Retinal pigment epithelial cell (primary cell): ENCODE measurements at regions not wholly inside any gene's neighbourhood (a gene's known extent, or its start where the extent isn't known, plus 50 kb on each side); places are given as distances from the start of the nearest gene placed in this dataset.

Experiments
- DNase-seq: peaks from one replicate; pipeline ENCODE4 v3.0.0-alpha.2; 2010; ENCODE audit warnings: low read depth
- H3K4me3 ChIP-seq: 2 replicates; pipeline ENCODE4 v1.5.1; 2011; ENCODE audit warnings: mild to moderate bottlenecking, low read length, control low read depth, moderate library complexity
- TF ChIP-seq, protein P1 (sequence below): conservative IDR thresholded peaks from 2 replicates; pipeline ENCODE4 v1.5.1; 2011; ENCODE audit warnings: low read depth, low read length, control low read depth, inconsistent platforms

DNA sequence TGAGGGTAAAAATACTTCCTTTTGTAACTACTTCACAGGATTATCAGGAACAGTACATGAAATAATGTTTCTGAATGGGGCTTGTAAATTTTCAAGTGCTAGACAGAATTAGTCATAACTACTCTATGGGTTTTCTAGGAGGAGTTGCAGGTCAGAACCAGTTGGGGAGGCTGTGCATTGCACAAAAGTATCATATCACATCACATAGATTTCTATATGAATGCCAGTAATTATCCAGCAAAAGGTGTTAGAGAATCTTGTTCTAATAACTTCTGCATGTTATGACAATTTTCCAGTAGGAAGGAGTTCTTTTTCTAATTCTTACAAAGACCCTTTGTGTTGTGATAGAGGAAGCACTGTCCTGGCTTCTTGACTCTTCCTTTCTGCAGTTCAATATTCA is 551.6 kb downstream of the COL12A1 start:
- TF ChIP-seq, protein P1, sequence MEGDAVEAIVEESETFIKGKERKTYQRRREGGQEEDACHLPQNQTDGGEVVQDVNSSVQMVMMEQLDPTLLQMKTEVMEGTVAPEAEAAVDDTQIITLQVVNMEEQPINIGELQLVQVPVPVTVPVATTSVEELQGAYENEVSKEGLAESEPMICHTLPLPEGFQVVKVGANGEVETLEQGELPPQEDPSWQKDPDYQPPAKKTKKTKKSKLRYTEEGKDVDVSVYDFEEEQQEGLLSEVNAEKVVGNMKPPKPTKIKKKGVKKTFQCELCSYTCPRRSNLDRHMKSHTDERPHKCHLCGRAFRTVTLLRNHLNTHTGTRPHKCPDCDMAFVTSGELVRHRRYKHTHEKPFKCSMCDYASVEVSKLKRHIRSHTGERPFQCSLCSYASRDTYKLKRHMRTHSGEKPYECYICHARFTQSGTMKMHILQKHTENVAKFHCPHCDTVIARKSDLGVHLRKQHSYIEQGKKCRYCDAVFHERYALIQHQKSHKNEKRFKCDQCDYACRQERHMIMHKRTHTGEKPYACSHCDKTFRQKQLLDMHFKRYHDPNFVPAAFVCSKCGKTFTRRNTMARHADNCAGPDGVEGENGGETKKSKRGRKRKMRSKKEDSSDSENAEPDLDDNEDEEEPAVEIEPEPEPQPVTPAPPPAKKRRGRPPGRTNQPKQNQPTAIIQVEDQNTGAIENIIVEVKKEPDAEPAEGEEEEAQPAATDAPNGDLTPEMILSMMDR: no peak
- DNase-seq: no peak
- H3K4me3 ChIP-seq: no peak overlapping the region

DNA sequence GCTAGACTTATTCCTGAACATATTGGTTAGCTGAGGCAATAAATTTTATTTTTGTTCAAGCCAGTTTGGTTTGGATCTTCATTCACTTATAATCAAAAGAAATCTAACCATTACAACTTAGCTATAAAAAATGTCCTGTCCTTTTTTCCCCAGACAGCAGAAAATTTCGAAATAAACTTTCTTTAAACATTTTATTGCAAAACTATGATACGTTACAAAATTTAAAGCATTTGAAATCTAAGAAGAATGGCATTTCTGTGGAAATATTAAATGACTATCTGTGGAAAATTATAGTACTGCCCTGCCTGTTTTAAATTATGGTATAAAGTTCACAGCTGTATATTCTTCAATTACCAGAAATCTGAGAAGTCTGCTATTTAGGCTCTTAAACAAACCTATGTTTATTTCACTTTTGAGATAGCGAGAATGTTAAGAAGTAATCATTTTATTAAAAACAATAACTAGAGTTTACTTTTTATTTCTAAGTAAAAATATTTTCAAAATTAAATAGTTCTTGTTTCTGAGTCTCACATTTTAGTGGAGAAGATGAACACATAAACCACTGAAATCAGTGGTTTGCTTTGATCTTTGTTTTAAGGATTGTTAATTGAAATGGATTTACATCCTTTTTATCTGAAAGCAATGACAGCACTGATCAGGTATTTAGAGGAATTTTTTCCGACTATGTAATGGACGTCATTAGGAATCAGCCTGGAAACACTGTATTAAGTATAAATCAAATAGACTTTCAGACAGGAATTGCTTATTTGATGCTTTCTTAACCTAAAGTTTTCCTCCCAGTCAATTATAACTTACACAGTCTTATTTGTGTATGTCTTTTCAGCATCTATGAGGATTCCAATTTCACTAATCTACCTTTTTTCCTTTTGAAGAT is 553.7 kb downstream of the COL12A1 start:
- no peak for DNase-seq
- TF ChIP-seq, protein P1: no peak
- H3K4me3 ChIP-seq: no peak overlapping the region

DNA sequence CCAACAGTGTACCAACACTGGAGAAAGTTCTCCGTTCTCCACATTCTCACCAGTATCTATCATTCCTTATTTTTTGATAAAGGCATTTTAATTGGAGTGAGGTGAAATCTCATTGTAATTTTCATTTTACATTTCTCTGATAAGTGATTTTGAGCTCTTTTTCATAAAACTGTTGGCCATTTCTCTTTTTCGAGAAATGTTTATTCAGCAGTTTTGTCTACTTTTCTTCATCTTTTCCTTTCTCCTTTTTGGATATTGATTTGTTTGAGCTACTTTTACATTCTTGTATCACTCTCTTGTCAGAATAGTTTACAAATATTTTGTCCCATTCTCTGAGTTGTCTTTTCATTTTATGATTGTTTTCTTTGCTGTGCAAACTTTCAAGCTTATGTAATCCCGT is 555.2 kb downstream of the COL12A1 start:
- DNase-seq: no peak
- TF ChIP-seq, protein P1: no peak
- H3K4me3 ChIP-seq: no peak overlapping the region

DNA sequence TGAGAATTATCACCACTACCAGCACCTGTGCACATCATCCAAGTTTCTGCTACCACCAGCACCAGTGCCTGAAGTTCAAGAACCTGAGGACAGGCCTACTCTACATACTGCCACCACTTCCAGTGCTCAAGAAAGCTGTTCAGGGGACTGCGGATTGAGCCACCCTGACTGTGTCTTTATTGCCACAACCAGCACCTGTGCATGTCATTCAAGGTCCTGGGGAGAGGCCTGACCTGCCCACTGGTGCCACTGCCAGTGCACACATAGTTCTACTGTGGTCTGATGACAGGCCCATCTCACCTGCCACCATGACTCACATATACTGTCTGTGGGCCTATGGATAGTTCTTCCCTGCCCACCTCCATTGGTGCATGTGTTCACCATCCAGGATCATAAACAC is 559.4 kb downstream of the COL12A1 start:
- TF ChIP-seq, protein P1: no peak
- H3K4me3 ChIP-seq: no peak overlapping the region
- no peak for DNase-seq

DNA sequence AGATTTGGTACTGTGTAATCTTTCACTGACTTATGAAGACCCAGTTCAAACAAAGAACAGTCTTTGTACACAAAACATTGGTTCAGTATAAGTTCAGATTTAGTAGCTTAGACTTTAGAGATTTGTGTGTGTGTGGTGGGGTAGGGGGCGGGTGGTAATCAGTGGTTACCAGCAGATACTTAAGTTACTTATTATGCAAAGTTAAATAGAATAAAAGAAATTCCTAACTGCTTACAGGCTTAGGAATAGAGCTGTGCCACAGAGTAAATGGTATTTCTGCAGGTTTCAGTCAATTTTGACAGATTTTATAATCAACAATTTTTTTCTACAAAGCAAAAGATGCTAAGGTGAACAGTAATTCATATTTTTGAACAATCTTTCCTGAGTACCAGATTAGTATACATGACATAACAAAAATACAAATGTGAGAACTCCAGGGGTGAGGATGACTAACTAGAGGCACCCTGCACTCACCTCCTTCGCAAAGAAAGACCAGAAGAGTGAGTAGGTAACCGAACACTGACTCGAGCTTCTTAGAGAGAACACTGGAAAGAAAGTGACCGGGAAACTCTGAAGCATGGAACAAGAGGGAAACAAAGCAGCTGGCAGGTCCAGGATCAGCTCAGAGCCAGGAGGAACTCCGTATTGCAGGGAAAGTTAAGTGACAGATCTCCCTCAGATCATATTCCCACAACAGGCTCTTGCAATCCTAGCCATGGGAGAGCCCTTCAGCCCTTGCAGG is 560.6 kb downstream of the COL12A1 start:
- DNase-seq: no peak
- no peak overlapping the region for H3K4me3 ChIP-seq
- TF ChIP-seq, protein P1: no peak

DNA sequence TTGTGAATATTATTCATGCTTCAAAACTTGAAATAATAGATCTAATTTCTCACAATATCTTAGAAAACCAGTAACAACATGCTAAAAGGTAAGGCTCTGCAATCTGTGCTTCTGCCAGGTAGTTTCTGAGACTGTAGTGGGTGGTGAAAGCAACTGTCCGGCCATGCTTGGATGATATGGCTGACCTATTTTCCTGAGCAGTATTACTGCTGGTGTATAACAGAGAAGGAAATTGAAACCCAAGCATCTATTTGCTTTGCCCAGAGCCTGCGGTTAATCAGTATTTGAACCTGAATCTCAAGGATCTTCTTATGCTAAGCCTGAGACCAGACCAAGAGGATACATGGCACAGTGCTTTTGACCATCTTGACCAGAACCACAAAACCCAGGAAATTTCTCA is 563.8 kb downstream of the COL12A1 start:
- no peak for DNase-seq
- no peak overlapping the region for H3K4me3 ChIP-seq
- TF ChIP-seq, protein P1: no peak
